NK-92 treated with Interleukin-12 subunit alpha and Interleukin-12 subunit beta, amount 100 ng/mL, for 24 hours (cell line): ENCODE measurements at regions not wholly inside any gene's neighbourhood (a gene's known extent, or its start where the extent isn't known, plus 50 kb on each side); places are given as distances from the start of the nearest gene placed in this dataset.
A peak's percentile ranks its signal among the peaks of the same experiment; 100 is the strongest.
"Not testable (repeated sequence)": the region's sequence is repeated elsewhere in the genome, so short reads cannot be mapped to it uniquely, and the experiment has no call there.

Experiments used
- DNase-seq: peaks from one replicate; lab custom pipeline; 2025; lab: John Stamatoyannopoulos, UW

DNA sequence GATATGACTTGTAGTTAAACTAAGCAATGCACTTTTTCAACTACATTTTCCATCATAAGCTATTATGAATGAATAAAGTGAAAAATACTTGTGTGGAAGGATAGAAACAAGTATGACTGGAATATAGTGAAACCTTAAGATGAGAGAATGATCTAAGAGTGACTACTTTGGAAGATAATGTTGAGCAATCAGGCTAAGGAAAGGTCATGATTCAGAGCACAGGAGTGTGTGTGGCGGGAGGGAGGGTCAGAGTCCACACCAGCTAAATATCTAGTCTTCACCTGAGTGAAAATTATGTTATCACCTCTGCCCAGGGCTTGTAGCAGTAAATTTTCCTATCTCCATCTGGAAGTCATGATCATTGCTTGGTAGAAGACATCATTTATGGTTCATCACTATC, 833.4 kb upstream of the ATXN8OS start:
- no peak for DNase-seq

DNA sequence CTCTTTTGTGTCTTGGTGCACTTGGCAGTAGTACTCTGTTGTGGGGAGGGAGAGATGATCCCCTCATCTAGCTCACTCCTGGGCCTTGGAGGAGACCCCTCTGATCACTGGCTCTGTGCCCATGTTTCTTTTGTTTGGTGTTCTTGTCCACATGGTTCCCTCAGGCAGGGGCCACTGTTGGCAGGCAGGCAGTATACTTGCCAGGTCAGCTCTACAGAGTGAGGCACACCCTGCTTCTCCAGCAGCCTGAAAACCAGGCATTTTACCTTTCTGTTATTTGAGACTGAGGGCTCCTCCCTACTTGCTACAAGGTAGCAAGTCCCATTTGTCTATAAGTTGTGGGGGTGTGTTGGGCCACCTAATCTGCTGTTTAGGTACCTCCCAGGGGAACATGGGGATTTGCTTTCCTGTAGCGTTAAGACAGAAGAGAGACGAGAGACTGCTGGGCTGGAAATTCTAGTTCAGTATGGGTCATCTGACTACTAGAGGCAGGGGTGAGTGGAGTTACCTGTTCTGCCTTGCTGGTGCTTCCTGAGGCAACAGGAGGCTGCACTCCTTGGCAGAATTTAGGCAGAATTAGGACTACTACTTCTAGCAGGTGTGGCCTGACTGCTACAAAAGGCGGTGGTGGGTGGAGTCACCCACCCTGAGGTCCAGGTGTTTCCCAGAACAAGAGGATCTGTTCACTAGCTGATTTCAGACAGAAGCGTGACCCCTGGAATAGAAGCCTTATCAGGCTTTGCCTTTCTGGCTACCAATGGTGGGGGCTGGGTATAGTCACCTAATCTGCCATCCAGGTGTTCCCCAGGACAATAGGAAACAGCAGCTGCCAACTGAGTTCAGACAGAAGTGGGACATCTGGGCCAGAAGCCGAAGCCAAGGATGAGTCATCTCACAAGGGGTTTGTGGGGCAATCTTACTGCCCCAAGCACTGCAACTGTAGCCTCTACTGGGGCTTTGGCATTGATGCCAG, 843.0 kb upstream of the ATXN8OS start:
- no peak for DNase-seq

DNA sequence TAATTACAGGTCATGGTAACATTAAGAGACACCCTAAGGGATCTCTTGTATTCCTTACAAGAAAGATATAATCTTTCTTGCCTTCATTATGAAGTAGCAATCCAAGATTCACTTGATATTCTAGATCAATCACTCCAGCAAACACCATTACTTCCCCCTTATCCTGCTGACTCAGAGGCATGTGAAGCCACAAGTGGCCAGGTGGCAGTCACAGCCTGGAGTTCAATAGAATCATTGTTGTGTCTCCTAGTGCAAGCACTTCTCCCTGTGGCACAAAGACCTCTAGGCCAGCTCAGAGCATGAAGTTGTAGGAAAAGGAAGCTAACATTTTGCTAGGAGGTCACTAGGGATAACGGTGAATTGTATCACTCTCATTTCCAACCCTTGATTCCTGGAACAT, 864.3 kb upstream of the ATXN8OS start:
- no peak for DNase-seq

DNA sequence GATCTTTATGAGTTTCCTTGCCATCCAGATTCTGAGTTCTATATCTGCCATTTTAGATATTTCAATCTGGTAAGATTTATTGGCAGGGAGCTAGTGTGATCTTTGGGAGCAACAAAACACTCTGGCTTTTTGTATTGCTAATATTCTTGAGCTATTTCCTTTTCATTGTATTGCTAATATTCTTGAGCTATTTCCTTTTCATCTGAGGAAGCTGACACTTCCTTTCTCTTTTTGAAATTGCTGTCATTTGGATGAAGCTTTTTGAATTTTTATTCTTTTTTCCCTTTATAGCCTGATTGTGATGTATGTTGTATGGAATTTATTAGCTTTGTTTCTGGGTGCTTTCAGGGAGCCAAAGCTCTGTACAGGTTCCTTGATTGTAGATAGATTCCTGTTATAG, 873.5 kb upstream of the ATXN8OS start:
- DNase-seq: no peak

DNA sequence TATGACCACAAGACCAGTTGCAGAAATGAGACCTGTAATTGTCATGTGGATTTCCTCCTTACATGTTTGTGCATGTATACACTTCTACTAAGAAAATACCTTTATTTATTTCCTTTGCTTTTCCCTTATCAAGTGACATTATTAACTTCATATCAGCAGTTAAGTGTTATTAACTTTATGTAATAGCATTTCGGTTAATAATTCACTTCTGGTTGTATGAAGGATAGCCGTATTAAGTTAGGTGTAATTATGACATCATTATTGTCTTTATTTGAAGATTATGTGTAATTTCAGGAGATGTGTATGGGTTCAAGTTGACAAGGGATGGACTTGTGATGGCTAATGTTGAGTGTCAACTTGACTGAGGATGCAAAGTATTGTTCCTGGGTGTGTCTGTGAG, 881.2 kb upstream of the ATXN8OS start:
- DNase-seq: no peak

DNA sequence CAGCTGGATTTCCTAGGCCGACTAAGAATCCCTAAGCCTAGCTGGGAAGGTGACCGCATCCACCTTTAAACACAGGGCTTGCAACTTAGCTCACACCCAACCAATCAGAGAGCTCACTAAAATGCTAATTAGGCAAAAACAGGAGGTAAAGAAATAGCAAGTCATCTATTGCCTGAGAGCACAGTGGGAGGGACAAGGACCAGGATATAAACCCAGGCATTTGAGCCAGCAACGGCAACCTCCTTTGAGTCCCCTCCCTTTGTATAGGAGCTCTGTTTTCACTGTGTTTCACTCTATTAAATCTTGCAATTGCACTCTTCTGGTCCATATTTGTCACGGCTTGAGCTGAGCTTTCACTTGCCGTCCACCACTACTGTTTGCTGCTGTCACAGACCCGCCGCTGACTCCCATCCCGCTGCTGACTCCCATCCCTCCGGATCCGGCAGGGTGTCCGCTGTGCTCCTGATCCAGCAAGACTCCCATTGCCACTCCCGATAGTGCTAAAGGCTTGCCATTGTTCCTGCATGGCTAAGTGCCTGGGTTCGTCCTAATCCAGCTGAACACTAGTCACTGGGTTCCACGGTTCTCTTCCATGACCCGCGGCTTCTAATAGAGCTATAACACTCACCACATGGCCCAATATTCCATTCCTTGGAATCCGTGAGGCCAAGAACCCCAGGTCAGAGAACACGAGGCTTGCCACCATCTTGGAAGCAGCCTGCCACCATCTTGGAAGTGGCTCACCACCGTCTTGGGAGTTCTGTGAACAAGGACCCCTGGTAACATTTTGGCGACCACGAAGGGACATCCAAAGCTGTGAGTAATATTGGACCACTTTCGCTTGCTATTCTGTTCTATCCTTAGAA, 885.8 kb upstream of the ATXN8OS start:
- not testable (repeated sequence) for DNase-seq

DNA sequence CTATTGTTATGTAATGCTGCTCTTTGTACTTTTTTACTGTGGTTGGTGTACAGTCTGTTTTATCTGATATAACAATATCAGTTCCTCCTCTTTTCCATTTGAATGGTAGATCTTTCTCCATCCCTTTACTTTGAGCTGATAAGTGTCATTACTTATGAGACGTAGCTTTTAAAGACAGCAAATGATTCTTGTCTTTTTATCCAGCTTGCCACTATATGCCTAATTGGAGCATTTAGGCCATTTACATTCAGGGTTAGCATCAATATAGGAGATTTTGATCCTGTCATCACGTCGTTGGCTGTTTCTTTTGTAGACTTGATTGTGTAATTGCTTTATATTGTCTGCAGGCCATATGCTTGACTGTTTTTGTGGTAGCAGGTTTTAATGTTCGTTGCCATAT, 894.2 kb upstream of the ATXN8OS start:
- DNase-seq: no peak

DNA sequence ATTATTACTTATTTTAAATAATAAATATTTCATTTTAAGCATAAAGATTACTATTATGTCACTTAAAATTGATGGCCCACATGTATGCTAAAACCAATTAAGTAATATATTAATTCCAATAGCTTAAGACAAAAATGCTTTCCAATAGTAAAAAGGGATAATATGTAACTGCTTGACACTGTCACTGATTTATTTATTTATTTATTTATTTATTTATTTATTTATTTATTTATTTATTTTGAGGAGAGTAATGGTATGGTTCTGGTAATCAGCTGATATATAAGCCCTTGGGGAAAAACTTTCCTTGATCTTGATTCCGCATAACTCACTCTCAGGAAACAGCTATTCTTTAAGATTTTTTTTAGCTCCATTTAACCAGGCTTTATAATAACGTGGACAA, 903.0 kb upstream of the ATXN8OS start:
- no peak for DNase-seq

DNA sequence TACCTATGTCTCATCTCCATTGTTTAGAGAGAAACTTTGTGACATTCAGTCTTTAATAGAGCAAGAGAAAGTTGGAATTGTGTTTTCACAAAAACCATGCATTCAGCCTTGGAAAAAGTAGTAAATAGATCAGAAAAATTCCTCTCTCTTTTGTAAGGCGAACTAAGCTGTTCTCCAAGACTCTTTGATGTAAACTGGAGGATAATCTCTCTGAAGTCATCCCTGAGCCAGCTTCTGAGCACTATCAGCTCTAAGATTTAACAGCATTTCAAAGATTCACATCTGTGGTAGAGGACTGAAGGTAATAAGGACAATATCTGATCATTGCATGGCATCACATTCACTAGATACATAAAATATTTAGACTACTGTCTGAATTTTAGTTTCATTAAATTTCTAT, 904.6 kb upstream of the ATXN8OS start:
- no peak for DNase-seq

DNA sequence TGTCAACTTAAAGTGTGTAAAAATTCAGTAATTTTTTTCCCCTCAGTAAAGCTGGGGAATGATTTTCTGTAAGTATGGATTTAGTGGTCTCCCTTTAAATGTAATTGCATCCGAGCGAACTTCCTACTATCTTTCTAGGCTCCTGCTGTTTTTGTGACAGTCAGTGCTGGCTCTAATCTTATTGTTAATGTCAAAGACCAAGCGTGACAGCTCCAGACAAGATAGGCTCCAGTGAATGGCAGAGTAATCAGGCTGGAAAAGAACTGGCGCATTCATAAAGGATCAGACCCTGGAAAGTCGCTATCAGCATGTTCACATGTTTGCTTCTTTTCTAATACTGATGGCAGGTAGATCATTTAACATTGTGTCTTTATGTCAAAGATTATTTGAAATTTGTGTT, 908.0 kb upstream of the ATXN8OS start:
- no peak for DNase-seq

DNA sequence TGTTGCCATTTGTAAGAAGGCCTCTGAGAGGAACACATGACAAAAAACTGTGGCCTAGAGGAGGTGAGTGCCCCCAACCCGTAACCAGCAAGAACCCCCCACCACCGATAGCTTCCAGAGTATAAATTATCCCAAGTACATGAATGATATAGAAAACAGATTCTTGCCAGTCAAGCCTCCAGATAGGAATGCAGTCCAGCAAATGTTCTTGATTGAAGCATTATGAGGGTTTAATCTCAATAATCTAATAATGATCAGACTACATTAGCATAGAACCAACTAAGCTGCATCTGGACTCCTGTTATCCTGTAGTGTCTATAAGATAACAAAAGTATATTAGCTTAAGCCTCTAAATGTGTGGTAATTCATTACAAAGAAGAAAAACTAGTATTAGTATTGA, 908.9 kb upstream of the ATXN8OS start:
- DNase-seq: no peak

DNA sequence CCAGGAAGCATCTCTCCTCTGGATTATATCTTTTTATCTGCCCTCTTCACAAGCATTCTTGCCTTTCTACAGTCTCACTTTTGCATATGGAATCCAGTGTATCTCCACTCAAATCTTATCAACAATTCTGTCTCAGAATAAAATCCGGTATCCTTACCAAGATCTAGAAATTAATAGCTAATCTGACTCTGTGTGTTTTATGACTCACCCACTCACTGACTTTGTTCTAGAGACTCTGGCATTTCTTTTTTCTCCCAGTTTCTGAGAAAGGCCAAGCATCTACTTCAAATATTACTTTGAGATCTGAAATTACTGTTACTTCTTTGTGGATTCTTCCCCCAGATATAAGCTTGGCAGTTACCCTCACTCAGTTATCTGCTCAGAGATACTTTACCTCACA, 913.5 kb upstream of the ATXN8OS start:
- DNase-seq: no peak

DNA sequence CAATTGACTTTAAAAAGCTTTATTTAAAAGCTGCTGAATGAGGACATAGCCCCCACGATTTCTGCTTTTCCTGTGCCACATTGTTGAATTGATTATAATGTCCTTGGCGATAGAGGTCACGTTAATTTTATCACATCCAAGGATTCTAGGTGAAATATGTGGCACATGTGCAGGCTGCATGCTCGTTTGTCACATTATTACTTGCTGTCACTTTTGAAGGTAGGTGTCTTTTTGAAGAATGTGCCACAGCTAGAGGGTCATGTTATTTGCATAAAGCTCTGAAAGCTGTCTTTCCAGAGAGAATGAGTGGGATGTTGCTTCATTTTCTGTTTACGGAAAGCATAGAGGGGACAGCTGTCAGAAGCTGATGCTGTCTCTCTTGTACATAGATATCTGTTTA, 927.6 kb upstream of the ATXN8OS start:
- DNase-seq: no peak

DNA sequence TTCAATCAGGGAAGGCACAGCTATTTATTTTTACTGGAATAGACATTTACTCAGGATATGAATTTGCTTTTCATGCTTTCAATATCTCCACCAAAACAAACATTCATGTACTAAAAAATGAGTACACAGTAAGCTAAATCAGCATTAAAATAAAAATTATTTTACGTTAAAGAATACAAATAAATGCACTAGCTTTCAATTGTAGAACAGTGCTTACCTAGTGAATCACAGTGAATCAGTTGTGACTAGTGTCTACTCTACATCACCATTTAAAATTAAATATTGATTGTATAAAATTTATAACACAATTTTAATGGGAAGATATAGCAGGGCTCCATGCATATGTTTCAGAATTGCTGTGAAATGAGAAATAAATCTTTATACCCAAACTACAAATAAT, 929.6 kb upstream of the ATXN8OS start:
- no peak for DNase-seq

DNA sequence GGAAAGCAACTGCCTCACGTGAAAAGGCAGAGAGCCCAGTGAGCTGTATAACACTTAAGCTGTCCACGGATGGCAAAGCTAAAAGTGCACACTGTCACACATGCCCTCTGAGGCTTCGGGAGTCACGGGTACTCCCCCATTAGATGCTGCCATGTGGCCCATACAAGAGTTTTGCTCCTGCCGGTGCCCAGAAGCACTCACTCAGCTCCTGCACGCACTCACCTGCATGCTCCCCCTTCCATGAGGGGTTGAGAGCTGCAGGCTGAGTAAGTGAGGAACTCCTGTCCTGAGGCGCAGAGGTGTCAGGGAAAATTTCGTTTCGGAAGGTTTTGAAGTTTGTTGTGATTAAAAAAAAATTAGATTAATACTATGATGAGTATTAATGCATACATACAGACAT, 939.2 kb upstream of the ATXN8OS start:
- DNase-seq: peak; percentile 33

DNA sequence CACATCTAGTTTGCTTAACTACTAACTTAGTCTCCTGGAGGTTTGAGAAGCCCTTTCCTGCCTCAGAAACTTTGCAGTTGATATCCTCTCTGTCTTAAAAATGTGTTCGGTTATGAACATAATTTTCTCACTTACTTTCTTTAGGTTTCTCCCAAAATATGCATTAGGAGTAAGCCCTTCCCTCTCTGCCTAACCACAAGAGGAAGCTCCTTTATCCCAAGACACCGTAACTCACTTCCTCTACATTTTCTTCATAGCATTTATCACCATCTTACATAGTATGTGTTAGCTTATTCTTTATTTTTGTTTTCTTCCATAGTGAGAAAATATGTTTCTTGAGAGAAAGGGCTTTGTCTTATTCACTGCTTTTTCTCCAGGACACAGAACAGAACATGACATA, 952.5 kb upstream of the ATXN8OS start:
- no peak for DNase-seq

DNA sequence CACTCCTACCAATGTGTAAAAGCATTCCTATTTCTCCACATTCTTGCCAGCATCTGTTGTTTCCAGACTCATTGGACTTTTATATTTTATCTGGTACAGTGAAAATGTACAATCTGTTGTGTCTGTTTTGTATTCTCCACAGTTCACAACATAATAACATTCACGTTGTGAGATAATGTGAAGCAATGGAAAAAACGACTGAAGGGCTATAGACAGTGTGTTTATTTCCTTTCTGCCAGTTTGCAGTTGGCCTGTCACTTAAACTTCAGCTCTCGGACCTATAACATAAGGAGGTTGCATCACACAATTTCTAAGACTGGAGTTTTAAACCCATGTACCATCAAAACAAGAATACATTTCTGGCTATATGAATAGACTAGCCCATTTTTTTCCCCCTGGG, 965.5 kb upstream of the ATXN8OS start:
- DNase-seq: no peak

DNA sequence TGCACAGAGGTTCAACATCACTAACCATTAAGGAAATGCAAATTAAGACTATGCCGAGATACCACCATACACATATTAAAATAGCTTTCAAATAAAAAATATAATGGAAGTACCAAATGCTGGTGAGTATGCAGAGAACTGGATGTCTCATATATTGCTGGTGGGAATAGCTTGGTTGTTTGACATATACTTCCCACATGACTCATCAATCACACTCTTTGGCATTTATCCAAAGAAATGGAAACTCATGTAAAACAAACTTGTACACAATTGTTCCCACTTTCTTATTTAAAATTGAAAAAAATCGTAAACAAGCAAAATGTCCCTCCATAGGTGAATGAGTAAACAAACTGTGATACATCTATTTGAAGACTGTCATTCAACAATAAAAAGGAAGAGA, 982.6 kb upstream of the ATXN8OS start:
- DNase-seq: no peak

DNA sequence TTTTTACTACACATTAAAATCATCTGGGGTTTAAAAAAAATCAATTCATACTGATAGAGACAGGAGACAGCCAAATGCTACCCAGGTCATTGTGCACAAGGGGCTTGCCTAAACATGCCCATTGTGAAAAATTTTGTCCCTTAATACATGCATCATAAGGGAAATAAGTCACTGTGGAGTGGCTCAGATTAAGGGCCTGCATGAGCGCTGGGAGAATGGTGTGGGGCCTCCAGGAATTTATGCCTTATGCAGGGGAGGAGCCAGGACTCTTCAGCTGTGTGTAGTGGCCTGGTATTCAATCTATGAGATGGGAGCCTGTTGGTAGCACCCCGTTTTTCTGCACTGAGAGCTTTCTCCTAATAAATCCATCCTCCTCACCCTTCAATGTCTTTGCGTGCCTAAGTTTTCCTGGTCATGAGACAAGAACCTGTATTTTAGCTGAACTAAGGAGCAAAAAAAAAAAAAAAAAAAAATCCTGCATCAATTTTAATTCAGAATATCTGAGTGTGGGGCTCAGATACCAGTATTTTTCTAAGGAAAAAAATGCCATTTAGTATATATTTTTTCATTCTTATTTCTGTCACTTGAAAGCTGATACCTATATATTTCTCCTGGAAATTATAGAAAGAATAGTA, 997.6 kb upstream of the ATXN8OS start:
- no peak for DNase-seq

DNA sequence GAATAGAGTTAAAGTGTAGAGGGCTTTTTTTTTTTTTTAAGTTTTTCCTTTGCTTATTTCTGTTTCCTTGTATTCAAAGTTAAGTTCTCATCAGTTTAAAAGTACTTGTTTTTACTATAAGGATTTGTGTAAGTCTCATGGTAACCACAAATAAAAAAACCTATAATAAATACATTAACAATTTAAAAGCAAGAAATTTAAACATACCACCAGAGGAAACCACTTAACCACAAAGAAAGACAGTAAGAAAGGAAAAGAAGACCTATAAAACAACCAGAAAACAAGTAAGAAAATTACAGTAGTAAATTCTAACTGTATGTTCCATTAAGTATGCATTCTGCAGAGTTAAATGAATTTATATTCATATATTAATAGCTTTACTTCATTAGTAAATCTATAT, 999.1 kb upstream of the ATXN8OS start:
- no peak for DNase-seq

DNA sequence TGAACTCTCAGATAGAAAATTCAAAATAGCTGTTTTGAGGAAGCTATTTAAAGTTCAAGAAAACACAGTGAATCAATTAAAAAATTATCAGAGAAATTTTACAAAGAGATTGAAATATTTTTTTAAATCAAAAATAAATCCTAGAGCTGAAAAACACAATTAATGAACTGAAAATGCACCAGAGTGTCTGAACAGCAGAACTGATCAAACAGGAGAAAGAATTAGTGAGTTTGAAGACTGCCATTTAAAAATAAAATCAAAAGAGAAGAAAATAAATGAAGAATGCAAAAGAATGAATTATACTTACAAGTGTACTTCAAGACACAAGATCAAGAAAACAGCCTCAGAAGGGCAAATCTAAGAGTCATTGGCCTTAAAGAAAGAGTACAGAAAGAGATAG, 1000.2 kb upstream of the ATXN8OS start:
- DNase-seq: no peak

DNA sequence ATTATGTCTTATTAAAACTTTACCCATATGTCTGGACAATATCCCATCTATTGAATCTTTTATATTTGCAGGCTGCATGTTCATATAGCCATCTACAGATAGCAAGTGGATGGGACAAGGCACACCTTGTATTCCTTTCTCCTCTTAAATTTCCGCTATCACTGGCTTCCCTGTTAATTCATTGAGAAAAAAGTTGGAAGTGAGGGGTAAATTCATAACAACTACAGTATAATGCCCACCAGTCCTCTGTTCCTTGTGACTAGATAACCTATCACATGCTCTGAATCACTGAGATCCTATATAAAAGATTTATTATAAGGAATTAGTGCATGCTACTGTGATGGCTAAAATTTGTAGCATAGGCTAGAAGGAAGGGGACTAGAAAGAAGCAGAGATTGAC, 1005.8 kb upstream of the ATXN8OS start:
- no peak for DNase-seq

DNA sequence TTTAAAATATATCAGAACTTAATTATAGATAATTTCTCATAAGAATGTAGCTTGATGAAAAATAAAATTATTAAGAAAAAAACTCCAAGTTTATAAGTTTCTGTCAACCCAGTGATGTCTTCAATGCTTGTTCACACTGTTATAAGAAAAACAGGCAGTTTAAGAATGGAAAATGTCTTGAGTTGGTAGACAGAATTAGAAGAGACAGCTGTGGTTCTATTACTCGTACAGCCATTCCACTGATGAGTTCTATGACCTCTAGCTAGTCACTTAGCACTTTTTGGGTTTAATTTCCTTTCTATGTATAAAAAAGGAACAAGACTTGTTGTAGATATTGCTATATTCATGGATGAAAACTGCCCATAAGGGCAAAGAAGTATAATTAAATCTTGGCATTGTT, 1013.1 kb upstream of the ATXN8OS start:
- no peak for DNase-seq
